Stomach (tissue), 4 donors: ENCODE measurements at regions not wholly inside any gene's neighbourhood (a gene's known extent, or its start where the extent isn't known, plus 50 kb on each side); places are given as distances from the start of the nearest gene placed in this dataset.

ENCODE experiments used
- EP300 ChIP-seq: sonication (generic); formaldehyde crosslinking; IDR thresholded peaks from one replicate; pipeline ENCODE4 v1.6.1; 2017; ENCODE audit warnings: antibody characterized with exemption
- POLR2A ChIP-seq, 4 donors: fragments of 450-650 bp; IDR thresholded peaks; one replicate each; pipeline ENCODE4 v1.6.1; 2016; ENCODE audit warnings: antibody characterized with exemption in 4 of 4, control low read depth in 2 of 4, mild to moderate bottlenecking in 1 of 4, moderate library complexity in 1 of 4
- POLR2AphosphoS5 ChIP-seq, 3 donors: sonication (generic); formaldehyde crosslinking; IDR thresholded peaks; one replicate each; pipeline ENCODE4 v1.6.1; 2016; ENCODE audit warnings: antibody characterized with exemption in 3 of 3
- TF ChIP-seq, protein P1 (sequence below), 7 experiments: fragments of 450-650 bp in 4 of 7; fragments of 200-600 bp in 3 of 7; sonication (generic) in 3 of 7; IDR thresholded peaks; one replicate each; pipeline ENCODE4 v1.5.1; 2016 to 2019; ENCODE audit warnings: antibody characterized with exemption in 7 of 7, control low read depth in 2 of 7, mild to moderate bottlenecking in 1 of 7

DNA sequence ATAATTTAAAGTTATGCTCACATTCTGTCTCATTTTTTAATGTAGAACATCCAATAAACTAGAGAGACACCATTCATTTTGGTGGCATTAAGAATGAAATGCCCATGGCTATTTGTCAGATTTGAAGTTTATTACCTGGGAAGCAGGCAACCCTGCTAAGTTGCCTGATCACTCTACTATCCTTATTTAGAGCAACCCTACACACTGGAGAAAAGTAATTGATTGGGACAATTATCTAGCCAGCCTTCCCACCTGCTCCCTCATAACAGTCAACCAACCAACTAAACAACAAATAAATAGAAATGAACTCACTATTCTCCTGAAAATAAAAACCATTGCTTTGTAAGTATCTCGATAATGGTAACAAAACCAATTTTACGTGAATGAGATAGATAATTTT, 1129.0 kb upstream of the TENM4 start:
- TF ChIP-seq, protein P1, sequence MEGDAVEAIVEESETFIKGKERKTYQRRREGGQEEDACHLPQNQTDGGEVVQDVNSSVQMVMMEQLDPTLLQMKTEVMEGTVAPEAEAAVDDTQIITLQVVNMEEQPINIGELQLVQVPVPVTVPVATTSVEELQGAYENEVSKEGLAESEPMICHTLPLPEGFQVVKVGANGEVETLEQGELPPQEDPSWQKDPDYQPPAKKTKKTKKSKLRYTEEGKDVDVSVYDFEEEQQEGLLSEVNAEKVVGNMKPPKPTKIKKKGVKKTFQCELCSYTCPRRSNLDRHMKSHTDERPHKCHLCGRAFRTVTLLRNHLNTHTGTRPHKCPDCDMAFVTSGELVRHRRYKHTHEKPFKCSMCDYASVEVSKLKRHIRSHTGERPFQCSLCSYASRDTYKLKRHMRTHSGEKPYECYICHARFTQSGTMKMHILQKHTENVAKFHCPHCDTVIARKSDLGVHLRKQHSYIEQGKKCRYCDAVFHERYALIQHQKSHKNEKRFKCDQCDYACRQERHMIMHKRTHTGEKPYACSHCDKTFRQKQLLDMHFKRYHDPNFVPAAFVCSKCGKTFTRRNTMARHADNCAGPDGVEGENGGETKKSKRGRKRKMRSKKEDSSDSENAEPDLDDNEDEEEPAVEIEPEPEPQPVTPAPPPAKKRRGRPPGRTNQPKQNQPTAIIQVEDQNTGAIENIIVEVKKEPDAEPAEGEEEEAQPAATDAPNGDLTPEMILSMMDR (IDR thresholded peaks at IDR 0.05): no peak
- TF ChIP-seq POLR2AphosphoS5 (IDR thresholded peaks at IDR 0.05) (no peak), EP300 (no peak), POLR2A (IDR thresholded peaks at IDR 0.05) (no peak)
